ENCODE measurements at regions not wholly inside any gene's neighbourhood (a gene's known extent, or its start where the extent isn't known, plus 50 kb on each side); places are given as distances from the start of the nearest gene placed in this dataset.
"Not testable (repeated sequence)": the region's sequence is repeated elsewhere in the genome, so short reads cannot be mapped to it uniquely, and the experiment has no call there.

GRCh38 chr4:31022702-31023101 lies 302.5 kb downstream of the PCDH7 start:
- DNase-seq: no peak

GRCh38 chr4:31023109-31023508 lies 302.9 kb downstream of the PCDH7 start:
- DNase-seq: no peak

GRCh38 chr4:31023742-31024141 lies 303.6 kb downstream of the PCDH7 start:
- no peak for DNase-seq

GRCh38 chr4:31024781-31025180 lies 304.6 kb downstream of the PCDH7 start:
- not testable (repeated sequence) for DNase-seq

- DNase-seq: no peak
Measured at GRCh38 chr4:31026256-31026655, 306.1 kb downstream of the PCDH7 start.

- DNase-seq: no peak
Measured at GRCh38 chr4:31034550-31034949, 314.4 kb downstream of the PCDH7 start.

- DNase-seq: no peak
Measured at GRCh38 chr4:31035761-31036160, 315.6 kb downstream of the PCDH7 start.

GRCh38 chr4:31037703-31038102 lies 317.5 kb downstream of the PCDH7 start:
- DNase-seq: no peak

- DNase-seq: no peak
Measured at GRCh38 chr4:31039382-31039781, 319.2 kb downstream of the PCDH7 start.

GRCh38 chr4:31040106-31040505 lies 319.9 kb downstream of the PCDH7 start:
- DNase-seq: no peak

- DNase-seq: no peak
Measured at GRCh38 chr4:31041385-31041784, 321.2 kb downstream of the PCDH7 start.

GRCh38 chr4:31041853-31042252 lies 321.7 kb downstream of the PCDH7 start:
- no peak for DNase-seq

GRCh38 chr4:31043382-31044062 lies 323.4 kb downstream of the PCDH7 start:
- no peak for DNase-seq

- DNase-seq: no peak
Measured at GRCh38 chr4:31045151-31045550, 325.0 kb downstream of the PCDH7 start.

GRCh38 chr4:31045724-31046318 lies 325.7 kb downstream of the PCDH7 start:
- peak; percentile 23 for DNase-seq

GRCh38 chr4:31051151-31051550 lies 331.0 kb downstream of the PCDH7 start:
- DNase-seq: no peak

- no peak for DNase-seq
Measured at GRCh38 chr4:31051565-31051964, 331.4 kb downstream of the PCDH7 start.

GRCh38 chr4:31052519-31052918 lies 332.4 kb downstream of the PCDH7 start:
- no peak for DNase-seq

- no peak for DNase-seq
Measured at GRCh38 chr4:31053451-31053850, 333.3 kb downstream of the PCDH7 start.

GRCh38 chr4:31054295-31054694 lies 334.1 kb downstream of the PCDH7 start:
- DNase-seq: no peak

GRCh38 chr4:31058656-31059055 lies 338.5 kb downstream of the PCDH7 start:
- no peak for DNase-seq

GRCh38 chr4:31059753-31060522 lies 339.8 kb downstream of the PCDH7 start:
- DNase-seq: no peak

- DNase-seq: no peak
Measured at GRCh38 chr4:31065086-31065485, 344.9 kb downstream of the PCDH7 start.
